Cardiac muscle cell (in vitro differentiated cells and primary cell): ENCODE measurements at regions not wholly inside any gene's neighbourhood (a gene's known extent, or its start where the extent isn't known, plus 50 kb on each side); places are given as distances from the start of the nearest gene placed in this dataset.

ENCODE experiments used
- DNase-seq, 2 donors: peaks; one replicate each; pipeline versions ENCODE4 v3.0.0 to v3.0.0-alpha.2; 2010 to 2017; ENCODE audit warnings: low read depth in 1 of 2, low spot score in 1 of 2
- H3K27ac ChIP-seq: fragments of 200-600 bp; sonication (generic); 2 replicates; pipeline ENCODE4 v1.5.1; 2016
- H3K27me3 ChIP-seq: fragments of 200-600 bp; sonication (generic); 2 replicates; pipeline ENCODE4 v1.6.0; 2016; ENCODE audit warnings: control low read depth
- H3K36me3 ChIP-seq: fragments of 200-600 bp; sonication (generic); 2 replicates; pipeline ENCODE4 v1.5.1; 2016; ENCODE audit warnings: control low read depth
- H3K4me1 ChIP-seq: fragments of 200-600 bp; sonication (generic); 2 replicates; pipeline ENCODE4 v1.8.1; 2017; ENCODE audit warnings: low read depth, mild to moderate bottlenecking, mixed run types
- H3K4me3 ChIP-seq: fragments of 200-600 bp; sonication (generic); 2 replicates; pipeline ENCODE4 v1.5.1; 2016; ENCODE audit warnings: mild to moderate bottlenecking
- H3K9me3 ChIP-seq: fragments of 200-600 bp; sonication (generic); 2 replicates; pipeline ENCODE4 v1.5.1; 2017; ENCODE audit warnings: low read depth, mild to moderate bottlenecking, control low read depth
- CTCF ChIP-seq: IDR thresholded peaks from 2 replicates; pipeline ENCODE4 v1.5.1; 2012; ENCODE audit warnings: low read depth, mild to moderate bottlenecking, low read length

DNA sequence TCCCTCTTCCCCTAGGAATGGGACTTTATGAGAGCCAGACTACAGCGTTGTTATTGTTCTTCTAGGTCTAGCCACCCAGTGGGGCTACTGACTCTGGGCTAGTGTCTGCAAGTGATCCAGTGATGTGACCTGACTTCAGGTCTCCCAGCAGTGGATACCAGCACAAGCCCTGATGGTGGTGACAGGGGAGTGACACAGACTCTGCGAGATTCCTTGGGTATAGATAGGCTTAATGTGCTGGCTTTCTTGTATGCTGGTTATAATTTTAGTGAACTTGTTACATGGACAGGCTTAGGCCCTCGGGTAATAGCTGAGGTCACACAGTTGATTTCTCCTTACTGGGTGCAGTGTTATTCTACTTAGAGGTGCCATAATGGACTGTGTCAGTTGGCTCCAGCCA, 106.9 kb downstream of the TBC1D30 start:
- Histone ChIP-seq H3K4me1 (no peaks in the 10 kb centered on the region), H3K4me3 (no peak overlapping the region), H3K27ac (no peak overlapping the region), H3K9me3 (no peaks in the 10 kb centered on the region), H3K36me3 (no peaks in the 10 kb centered on the region), H3K27me3 (no peaks in the 10 kb centered on the region)
- DNase-seq: no peak
- no peak for TF ChIP-seq CTCF

GRCh38 chr12:64931981-64932380, 107.5 kb downstream of the TBC1D30 start:
- Histone ChIP-seq H3K9me3 (no peaks in the 10 kb centered on the region), H3K27me3 (no peaks in the 10 kb centered on the region), H3K4me1 (no peaks in the 10 kb centered on the region), H3K27ac (no peak overlapping the region), H3K36me3 (no peaks in the 10 kb centered on the region), H3K4me3 (no peak overlapping the region)
- no peak for TF ChIP-seq CTCF
- DNase-seq: no peak

DNA sequence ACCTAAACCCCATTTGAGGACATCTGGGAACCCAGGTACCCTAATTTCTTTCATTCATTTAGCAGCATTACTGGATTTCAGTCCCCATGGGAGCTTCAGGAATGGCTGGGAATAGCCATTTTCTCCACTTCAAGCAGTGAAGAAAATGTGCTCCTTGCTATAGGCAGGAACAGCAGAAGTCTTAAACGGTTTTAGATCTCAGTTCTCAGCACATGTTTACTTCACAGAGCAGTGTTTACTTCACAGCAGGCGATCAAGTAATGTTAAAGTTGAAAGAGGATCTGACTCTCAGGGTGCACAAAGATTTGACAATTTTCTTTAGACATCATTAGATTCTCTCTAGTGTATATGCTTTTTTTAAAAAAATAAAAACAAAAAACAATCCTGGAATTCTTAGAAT, 109.3 kb downstream of the TBC1D30 start:
- Histone ChIP-seq H3K27me3 (no peaks in the 10 kb centered on the region), H3K27ac (no peak overlapping the region), H3K4me1 (no peaks in the 10 kb centered on the region), H3K4me3 (no peak overlapping the region), H3K36me3 (no peaks in the 10 kb centered on the region), H3K9me3 (no peaks in the 10 kb centered on the region)
- DNase-seq: no peak
- no peak for TF ChIP-seq CTCF

DNA sequence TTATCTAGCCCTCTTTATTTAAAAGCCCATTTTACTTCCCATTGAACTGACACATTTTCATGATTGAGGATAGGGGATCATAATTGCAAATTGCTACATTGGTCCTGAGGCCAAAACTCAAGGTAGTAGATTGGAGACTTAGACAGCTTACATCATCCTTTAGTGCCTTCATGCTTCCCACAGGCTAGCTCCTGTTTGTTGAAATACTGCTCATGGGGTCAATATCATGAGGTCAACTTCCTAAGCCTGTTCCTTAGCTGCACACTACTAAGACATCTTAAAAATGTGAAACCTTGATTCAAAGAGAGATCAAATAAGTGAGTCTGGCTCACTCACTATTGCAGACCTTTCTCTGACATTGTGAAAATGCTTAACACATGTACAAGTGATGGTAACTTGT, 113.0 kb downstream of the TBC1D30 start:
- no peak overlapping the region for H3K27ac ChIP-seq
- no peaks in the 10 kb centered on the region for H3K27me3 ChIP-seq
- H3K9me3 ChIP-seq: no peaks in the 10 kb centered on the region
- TF ChIP-seq CTCF: no peak
- no peaks in the 10 kb centered on the region for H3K36me3 ChIP-seq
- H3K4me1 ChIP-seq: no peaks in the 10 kb centered on the region
- DNase-seq: no peak
- no peak overlapping the region for H3K4me3 ChIP-seq

DNA sequence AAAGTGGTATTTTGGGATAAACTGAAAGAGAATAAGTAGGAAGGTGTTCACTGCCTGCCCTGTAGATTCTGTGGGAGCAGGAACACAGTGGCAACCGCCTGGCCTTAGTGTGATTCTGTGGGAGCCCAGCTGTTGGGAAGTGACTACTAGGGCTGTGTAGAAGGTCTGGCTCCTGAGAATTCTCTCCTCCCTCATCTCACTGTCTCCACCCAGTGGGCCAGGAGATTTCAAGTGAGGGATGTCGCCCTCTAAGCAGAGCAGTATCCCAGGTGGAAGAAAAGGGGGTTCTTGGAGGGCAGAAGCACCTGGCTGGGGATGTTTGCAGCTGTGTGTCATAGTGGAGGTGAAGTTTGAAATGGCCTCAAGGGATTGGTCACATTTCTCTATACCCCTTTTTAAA, 113.7 kb downstream of the TBC1D30 start:
- H3K9me3 ChIP-seq: no peaks in the 10 kb centered on the region
- no peak for DNase-seq
- no peaks in the 10 kb centered on the region for H3K27me3 ChIP-seq
- no peaks in the 10 kb centered on the region for H3K36me3 ChIP-seq
- H3K27ac ChIP-seq: no peak overlapping the region
- no peaks in the 10 kb centered on the region for H3K4me1 ChIP-seq
- no peak for TF ChIP-seq CTCF
- H3K4me3 ChIP-seq: no peak overlapping the region

- TF ChIP-seq CTCF: no peak
Measured at GRCh38 chr12:64943686-64944085, 119.2 kb downstream of the TBC1D30 start.

More at GRCh38 chr12:64943686-64944085, 119.2 kb downstream of the TBC1D30 start:
- Histone ChIP-seq H3K9me3 (no peaks in the 10 kb centered on the region), H3K27ac (no peak overlapping the region), H3K27me3 (no peaks in the 10 kb centered on the region), H3K4me1 (no peaks in the 10 kb centered on the region), H3K36me3 (no peaks in the 10 kb centered on the region), H3K4me3 (no peak overlapping the region)
- peak in 1 of 2 donors; percentile 87 for DNase-seq
